HL-60/S4 treated with retinoic acid at 250 ng/mL for 4 days and 3 days (cell line): ENCODE measurements at regions not wholly inside any gene's neighbourhood (a gene's known extent, or its start where the extent isn't known, plus 50 kb on each side); places are given as distances from the start of the nearest gene placed in this dataset.

Experiments used
- in situ Hi-C: fragments of 300-500 bp; cut with MboI; formaldehyde crosslinking; loops from 2 replicates; pipeline ENCODE4 v1.7.0; 2022; ENCODE audit warnings: low sequenced_read_pairs

GRCh38 chr10:110373857-110374654 is 69.3 kb upstream of the SMNDC1 start:
- in situ Hi-C loops, result no loop called here

- in situ Hi-C loops, result no loop called here
These were observed 70.4 kb upstream of the SMNDC1 start for GRCh38 chr10:110375121-110375520.

GRCh38 chr10:110376021-110376766 is 71.5 kb upstream of the SMNDC1 start:
- in situ Hi-C loops, result no loop called here

GRCh38 chr10:110376767-110377160 is 72.0 kb upstream of the SMNDC1 start:
- in situ Hi-C loops, result no loop called here

GRCh38 chr10:110378006-110378405 is 73.3 kb upstream of the SMNDC1 start:
- in situ Hi-C loops, result no loop called here

GRCh38 chr10:110378533-110379108 is 73.9 kb upstream of the SMNDC1 start:
- in situ Hi-C loops, result no loop called here

- in situ Hi-C loops, result no loop called here
These were observed 75.1 kb upstream of the SMNDC1 start for GRCh38 chr10:110379831-110380230.

GRCh38 chr10:110380293-110380692 is 75.6 kb upstream of the SMNDC1 start:
- in situ Hi-C loops, result no loop called here

GRCh38 chr10:110382695-110383094 is 78.0 kb upstream of the SMNDC1 start:
- in situ Hi-C loops, result no loop called here

- in situ Hi-C loops, result no loop called here
These were observed 82.9 kb upstream of the SMNDC1 start for GRCh38 chr10:110387617-110387982.

GRCh38 chr10:110387983-110388686 is 83.4 kb upstream of the SMNDC1 start:
- in situ Hi-C loops, result no loop called here

- in situ Hi-C loops, result no loop called here
These were observed 84.0 kb upstream of the SMNDC1 start for GRCh38 chr10:110388687-110389052.

- in situ Hi-C loops, result no loop called here
These were observed 84.5 kb upstream of the SMNDC1 start for GRCh38 chr10:110389255-110389654.

GRCh38 chr10:110391541-110391940 is 86.8 kb upstream of the SMNDC1 start:
- in situ Hi-C loops, result no loop called here

- in situ Hi-C loops, result no loop called here
These were observed 87.4 kb upstream of the SMNDC1 start for GRCh38 chr10:110392121-110392520.

- in situ Hi-C loops, result no loop called here
These were observed 88.4 kb upstream of the SMNDC1 start for GRCh38 chr10:110392868-110393740.

- in situ Hi-C loops, result no loop called here
These were observed 89.1 kb upstream of the SMNDC1 start for GRCh38 chr10:110393866-110394265.

- in situ Hi-C loops, result no loop called here
These were observed 89.6 kb upstream of the SMNDC1 start for GRCh38 chr10:110394296-110394695.

- in situ Hi-C loops, result no loop called here
These were observed 90.2 kb upstream of the SMNDC1 start for GRCh38 chr10:110394898-110395297.
